Small intestine (tissue), 7 donors: ENCODE measurements at regions not wholly inside any gene's neighbourhood (a gene's known extent, or its start where the extent isn't known, plus 50 kb on each side); places are given as distances from the start of the nearest gene placed in this dataset.
"Not testable (repeated sequence)": the region's sequence is repeated elsewhere in the genome, so short reads cannot be mapped to it uniquely, and the experiment has no call there.

Experiments
- DNase-seq, 2 donors: peaks; one replicate each; pipeline versions ENCODE4 v3.0.0 to v3.0.0-alpha.2; 2013
- FAIRE-seq: peaks from 2 replicates; lab custom pipeline; 2012; peaks lifted over from hg19 to GRCh38; lab: Jason Lieb, UNC
- H3K27ac ChIP-seq, 3 donors: one replicate each; pipeline ENCODE4 v1.5.1; 2013; ENCODE audit warnings: low read length in 2 of 3, mild to moderate bottlenecking in 2 of 3, control low read depth in 1 of 3, inconsistent platforms in 1 of 3, low read depth in 1 of 3, moderate library complexity in 1 of 3
- H3K27me3 ChIP-seq, 3 donors: one replicate each; pipeline ENCODE4 v1.6.1; 2013; ENCODE audit warnings: low read length in 3 of 3, inconsistent platforms in 1 of 3; ENCODE audit not compliant: control insufficient read depth in 3 of 3, insufficient read depth in 3 of 3
- H3K36me3 ChIP-seq, 3 donors: one replicate each; pipeline ENCODE4 v1.6.1; 2013; ENCODE audit warnings: low read length in 3 of 3, inconsistent platforms in 1 of 3, low read depth in 1 of 3, mild to moderate bottlenecking in 1 of 3, moderate library complexity in 1 of 3; ENCODE audit not compliant: control insufficient read depth in 3 of 3, insufficient read depth in 2 of 3
- H3K4me1 ChIP-seq, 3 donors: one replicate each; pipeline ENCODE4 v1.6.1; 2013; ENCODE audit warnings: low read length in 2 of 3, inconsistent platforms in 1 of 3, low read depth in 1 of 3, mild to moderate bottlenecking in 1 of 3, moderate library complexity in 1 of 3; ENCODE audit not compliant: control insufficient read depth in 3 of 3, insufficient read depth in 2 of 3
- H3K4me3 ChIP-seq, 3 donors: one replicate each; pipeline ENCODE4 v1.5.1; 2013; ENCODE audit warnings: low read length in 3 of 3, control low read depth in 1 of 3, inconsistent platforms in 1 of 3, low read depth in 1 of 3, mild to moderate bottlenecking in 1 of 3, moderate library complexity in 1 of 3
- H3K9me3 ChIP-seq, 2 donors: one replicate each; pipeline ENCODE4 v1.6.1; 2013; ENCODE audit warnings: low read depth in 1 of 2, low read length in 1 of 2; ENCODE audit not compliant: control insufficient read depth in 2 of 2, insufficient read depth in 1 of 2
- WGBS, 3 donors: extraction: QIAGEN DNeasy Blood & Tissue Kit; methylation state at CpG; one replicate each; pipeline ENCODE4 v1.1.7; 2013; 5-methylcytosine and 5-hydroxymethylcytosine counted together
- donor health status: healthy with polysubstance abuse.
- donor health status: control.
- donor health status: control.
- donor health status: Bipolar disorder and iron deficiency.
- donor health status: healthy.

GRCh38 chr2:131659168-131659572 lies 131.5 kb downstream of the CCDC74A start:
- Histone ChIP-seq H3K27ac (no peak overlapping the region), H3K9me3 (no peaks in the 10 kb centered on the region), H3K36me3 (no peaks in the 10 kb centered on the region), H3K27me3 (no peaks in the 10 kb centered on the region), H3K4me3 (no peak overlapping the region), H3K4me1 (no peaks in the 10 kb centered on the region)
- DNase-seq = no peak
- 80 to 95% (median 89%) methylated on average over 8 of the region's 8 CpGs for WGBS, 3 donors
- no peak for FAIRE-seq

DNA sequence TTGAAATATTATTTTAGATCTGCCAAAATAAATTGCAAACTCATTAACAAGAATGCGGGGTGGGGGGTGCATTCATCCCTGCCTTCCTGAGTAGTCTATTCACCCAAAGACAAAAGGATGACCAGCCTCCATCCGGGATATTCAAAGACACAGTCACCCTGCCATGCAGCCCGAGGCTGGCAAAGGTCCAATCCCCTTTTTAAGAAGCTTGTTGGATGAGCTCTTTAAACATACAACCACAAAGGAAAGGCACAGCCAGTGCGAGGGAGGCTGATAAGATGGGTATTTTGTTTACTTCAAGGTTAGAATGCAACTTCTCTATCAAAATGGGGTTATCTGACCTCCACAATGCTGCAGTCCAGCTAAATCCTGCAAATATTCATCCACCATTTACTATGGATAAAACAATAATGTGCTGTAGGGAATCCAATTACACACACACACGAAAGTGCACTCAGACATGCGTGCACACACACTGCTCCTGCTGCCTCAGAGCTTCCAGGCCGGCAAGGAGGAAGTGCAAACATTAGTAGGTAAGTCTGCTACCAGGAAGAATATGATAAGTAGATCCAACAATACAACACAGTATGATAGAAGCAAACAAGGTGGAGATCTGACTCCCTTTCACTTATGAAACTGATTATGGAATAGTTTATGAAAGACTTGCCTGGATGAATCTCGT lies 133.6 kb downstream of the CCDC74A start:
- not testable (repeated sequence) for H3K27me3 ChIP-seq, FAIRE-seq, H3K4me3 ChIP-seq, H3K27ac ChIP-seq, H3K36me3 ChIP-seq, DNase-seq, H3K4me1 ChIP-seq, H3K9me3 ChIP-seq
- WGBS, 3 donors = 38 to 50% (median 38%) methylated on average over 8 of the region's 8 CpGs

GRCh38 chr2:131661884-131662535 lies 134.3 kb downstream of the CCDC74A start:
- not testable (repeated sequence) for H3K27ac ChIP-seq, DNase-seq, H3K27me3 ChIP-seq, H3K4me1 ChIP-seq, H3K4me3 ChIP-seq, H3K36me3 ChIP-seq, FAIRE-seq, H3K9me3 ChIP-seq
- WGBS, 3 donors = 84 to 88% (median 84%) methylated on average over 5 of the region's 5 CpGs

- H3K9me3 ChIP-seq, H3K27me3 ChIP-seq, H3K4me1 ChIP-seq, H3K36me3 ChIP-seq, FAIRE-seq, H3K27ac ChIP-seq, DNase-seq, H3K4me3 ChIP-seq: not testable (repeated sequence)
- WGBS, 3 donors = 55 to 72% (median 62%) methylated on average over 5 of the region's 5 CpGs
These were observed 135.8 kb downstream of the CCDC74A start for GRCh38 chr2:131663501-131663900.

DNA sequence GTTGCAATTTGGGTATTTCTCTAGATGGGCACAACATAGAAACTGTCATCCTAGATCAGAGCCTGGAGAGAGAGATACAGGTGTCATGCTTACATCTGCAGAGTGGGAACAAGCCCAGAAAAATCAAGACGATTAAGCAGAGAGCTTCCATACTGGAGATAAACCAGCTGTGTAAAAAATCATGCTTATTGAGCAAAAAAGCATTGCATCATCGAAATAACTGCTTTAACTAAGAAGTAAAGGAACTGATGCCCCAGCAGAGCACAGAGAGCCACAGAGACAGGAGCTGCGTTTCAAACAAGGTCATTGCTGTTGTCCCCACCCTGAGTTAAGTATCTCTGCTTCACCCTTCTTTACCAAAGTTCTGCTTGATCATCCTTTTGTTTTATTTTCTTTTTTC lies 138.0 kb downstream of the CCDC74A start:
- not testable (repeated sequence) for DNase-seq, H3K4me3 ChIP-seq, H3K36me3 ChIP-seq, H3K9me3 ChIP-seq, H3K27ac ChIP-seq, FAIRE-seq, H3K4me1 ChIP-seq, H3K27me3 ChIP-seq
- 51 to 65% (median 56%) methylated on average over 3 of the region's 3 CpGs for WGBS, 3 donors

GRCh38 chr2:131668794-131669540 lies 141.3 kb downstream of the CCDC74A start:
- not testable (repeated sequence) for FAIRE-seq, H3K4me3 ChIP-seq, DNase-seq, H3K36me3 ChIP-seq, H3K9me3 ChIP-seq
- Histone ChIP-seq H3K27me3 (peaks cover 0 to 16% (median 2%) of the 10 kb centered on the region in 3 donors), H3K27ac (peak overlapping the region in 1 of 3 donors; percentile 22), H3K4me1 (peaks cover 0 to 12% (median 0%) of the 10 kb centered on the region in 3 donors)
- WGBS, 3 donors = 60 to 65% (median 60%) methylated on average over 5 of the region's 5 CpGs

DNA sequence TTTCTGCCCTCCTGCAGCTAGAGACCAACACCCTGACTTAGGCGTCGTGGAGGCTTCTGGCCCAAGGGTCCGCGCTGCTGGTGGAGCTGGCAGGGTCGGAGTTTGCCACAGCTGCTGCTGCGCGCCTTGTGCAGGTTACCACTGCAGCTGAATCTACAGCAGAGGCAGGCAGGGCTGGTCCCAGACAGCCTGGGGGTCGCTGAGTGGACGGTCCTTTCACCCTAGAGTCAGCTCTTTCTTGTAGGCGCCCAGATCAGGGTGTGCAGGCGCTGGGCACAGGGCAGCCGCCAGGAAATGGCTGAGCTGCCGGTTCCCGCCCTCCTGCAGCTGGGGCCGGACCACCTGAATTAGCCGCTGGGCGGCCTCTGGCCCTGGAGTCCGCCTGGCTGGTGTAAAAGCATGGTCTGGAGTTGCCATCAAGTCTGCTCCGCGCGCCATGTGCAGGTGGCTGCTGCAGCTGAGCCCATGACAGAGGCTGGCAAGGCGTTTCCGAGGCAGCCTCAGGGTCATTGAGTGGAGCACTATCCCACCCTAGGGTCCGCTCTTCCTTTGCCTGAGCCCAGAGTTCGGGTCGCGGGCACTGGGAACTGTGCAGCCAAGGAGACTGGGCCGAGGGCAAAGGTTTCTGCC lies 144.3 kb downstream of the CCDC74A start:
- WGBS, 3 donors = 60 to 71% (median 65%) methylated on average over 27 to 28 of the region's 28 CpGs
- H3K27me3 ChIP-seq = peaks cover 0 to 22% (median 6%) of the 10 kb centered on the region in 3 donors
- FAIRE-seq, H3K27ac ChIP-seq, H3K9me3 ChIP-seq, H3K36me3 ChIP-seq, H3K4me3 ChIP-seq: not testable (repeated sequence)
- DNase-seq = peak in 1 of 2 donors; percentile 2
- peaks cover 0 to 12% (median 0%) of the 10 kb centered on the region in 3 donors for H3K4me1 ChIP-seq
